ENCODE measurements at regions not wholly inside any gene's neighbourhood (a gene's known extent, or its start where the extent isn't known, plus 50 kb on each side); places are given as distances from the start of the nearest gene placed in this dataset.

DNA sequence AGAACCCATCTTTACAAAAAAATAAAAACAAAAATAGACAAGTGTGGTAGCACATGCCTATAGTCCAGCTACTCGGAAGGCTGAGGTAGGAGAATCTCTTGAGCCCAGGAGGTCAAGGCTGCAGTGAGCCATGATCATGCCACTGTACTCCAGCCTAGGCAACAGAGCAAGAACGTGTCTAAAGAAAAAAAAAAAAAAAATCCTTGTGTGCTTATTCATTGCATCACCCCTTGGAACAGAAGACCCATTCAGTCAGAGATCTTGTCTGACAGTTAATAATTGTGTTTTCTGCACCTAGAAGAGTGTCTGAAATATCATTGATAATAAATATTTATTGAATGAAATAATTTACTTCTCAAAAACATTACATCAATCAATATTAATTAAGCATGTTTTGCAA is 97.4 kb upstream of the TBL1X start (continued):
- TF ChIP-seq, protein P1, sequence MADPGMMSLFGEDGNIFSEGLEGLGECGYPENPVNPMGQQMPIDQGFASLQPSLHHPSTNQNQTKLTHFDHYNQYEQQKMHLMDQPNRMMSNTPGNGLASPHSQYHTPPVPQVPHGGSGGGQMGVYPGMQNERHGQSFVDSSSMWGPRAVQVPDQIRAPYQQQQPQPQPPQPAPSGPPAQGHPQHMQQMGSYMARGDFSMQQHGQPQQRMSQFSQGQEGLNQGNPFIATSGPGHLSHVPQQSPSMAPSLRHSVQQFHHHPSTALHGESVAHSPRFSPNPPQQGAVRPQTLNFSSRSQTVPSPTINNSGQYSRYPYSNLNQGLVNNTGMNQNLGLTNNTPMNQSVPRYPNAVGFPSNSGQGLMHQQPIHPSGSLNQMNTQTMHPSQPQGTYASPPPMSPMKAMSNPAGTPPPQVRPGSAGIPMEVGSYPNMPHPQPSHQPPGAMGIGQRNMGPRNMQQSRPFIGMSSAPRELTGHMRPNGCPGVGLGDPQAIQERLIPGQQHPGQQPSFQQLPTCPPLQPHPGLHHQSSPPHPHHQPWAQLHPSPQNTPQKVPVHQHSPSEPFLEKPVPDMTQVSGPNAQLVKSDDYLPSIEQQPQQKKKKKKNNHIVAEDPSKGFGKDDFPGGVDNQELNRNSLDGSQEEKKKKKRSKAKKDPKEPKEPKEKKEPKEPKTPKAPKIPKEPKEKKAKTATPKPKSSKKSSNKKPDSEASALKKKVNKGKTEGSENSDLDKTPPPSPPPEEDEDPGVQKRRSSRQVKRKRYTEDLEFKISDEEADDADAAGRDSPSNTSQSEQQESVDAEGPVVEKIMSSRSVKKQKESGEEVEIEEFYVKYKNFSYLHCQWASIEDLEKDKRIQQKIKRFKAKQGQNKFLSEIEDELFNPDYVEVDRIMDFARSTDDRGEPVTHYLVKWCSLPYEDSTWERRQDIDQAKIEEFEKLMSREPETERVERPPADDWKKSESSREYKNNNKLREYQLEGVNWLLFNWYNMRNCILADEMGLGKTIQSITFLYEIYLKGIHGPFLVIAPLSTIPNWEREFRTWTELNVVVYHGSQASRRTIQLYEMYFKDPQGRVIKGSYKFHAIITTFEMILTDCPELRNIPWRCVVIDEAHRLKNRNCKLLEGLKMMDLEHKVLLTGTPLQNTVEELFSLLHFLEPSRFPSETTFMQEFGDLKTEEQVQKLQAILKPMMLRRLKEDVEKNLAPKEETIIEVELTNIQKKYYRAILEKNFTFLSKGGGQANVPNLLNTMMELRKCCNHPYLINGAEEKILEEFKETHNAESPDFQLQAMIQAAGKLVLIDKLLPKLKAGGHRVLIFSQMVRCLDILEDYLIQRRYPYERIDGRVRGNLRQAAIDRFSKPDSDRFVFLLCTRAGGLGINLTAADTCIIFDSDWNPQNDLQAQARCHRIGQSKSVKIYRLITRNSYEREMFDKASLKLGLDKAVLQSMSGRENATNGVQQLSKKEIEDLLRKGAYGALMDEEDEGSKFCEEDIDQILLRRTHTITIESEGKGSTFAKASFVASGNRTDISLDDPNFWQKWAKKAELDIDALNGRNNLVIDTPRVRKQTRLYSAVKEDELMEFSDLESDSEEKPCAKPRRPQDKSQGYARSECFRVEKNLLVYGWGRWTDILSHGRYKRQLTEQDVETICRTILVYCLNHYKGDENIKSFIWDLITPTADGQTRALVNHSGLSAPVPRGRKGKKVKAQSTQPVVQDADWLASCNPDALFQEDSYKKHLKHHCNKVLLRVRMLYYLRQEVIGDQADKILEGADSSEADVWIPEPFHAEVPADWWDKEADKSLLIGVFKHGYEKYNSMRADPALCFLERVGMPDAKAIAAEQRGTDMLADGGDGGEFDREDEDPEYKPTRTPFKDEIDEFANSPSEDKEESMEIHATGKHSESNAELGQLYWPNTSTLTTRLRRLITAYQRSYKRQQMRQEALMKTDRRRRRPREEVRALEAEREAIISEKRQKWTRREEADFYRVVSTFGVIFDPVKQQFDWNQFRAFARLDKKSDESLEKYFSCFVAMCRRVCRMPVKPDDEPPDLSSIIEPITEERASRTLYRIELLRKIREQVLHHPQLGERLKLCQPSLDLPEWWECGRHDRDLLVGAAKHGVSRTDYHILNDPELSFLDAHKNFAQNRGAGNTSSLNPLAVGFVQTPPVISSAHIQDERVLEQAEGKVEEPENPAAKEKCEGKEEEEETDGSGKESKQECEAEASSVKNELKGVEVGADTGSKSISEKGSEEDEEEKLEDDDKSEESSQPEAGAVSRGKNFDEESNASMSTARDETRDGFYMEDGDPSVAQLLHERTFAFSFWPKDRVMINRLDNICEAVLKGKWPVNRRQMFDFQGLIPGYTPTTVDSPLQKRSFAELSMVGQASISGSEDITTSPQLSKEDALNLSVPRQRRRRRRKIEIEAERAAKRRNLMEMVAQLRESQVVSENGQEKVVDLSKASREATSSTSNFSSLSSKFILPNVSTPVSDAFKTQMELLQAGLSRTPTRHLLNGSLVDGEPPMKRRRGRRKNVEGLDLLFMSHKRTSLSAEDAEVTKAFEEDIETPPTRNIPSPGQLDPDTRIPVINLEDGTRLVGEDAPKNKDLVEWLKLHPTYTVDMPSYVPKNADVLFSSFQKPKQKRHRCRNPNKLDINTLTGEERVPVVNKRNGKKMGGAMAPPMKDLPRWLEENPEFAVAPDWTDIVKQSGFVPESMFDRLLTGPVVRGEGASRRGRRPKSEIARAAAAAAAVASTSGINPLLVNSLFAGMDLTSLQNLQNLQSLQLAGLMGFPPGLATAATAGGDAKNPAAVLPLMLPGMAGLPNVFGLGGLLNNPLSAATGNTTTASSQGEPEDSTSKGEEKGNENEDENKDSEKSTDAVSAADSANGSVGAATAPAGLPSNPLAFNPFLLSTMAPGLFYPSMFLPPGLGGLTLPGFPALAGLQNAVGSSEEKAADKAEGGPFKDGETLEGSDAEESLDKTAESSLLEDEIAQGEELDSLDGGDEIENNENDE (IDR thresholded peaks at IDR 0.05; ENCODE audit: insufficient replicate concordance, low read length) = no peak
- TF ChIP-seq KDM1A (IDR thresholded peaks at IDR 0.05; ENCODE audit: borderline replicate concordance, low read length) (no peak), BRCA1 (IDR thresholded peaks at IDR 0.05; ENCODE audit: low read depth, low read length) (no peak), SIRT6 (IDR thresholded peaks at IDR 0.05; ENCODE audit: low read length) (no peak), SAP30 (IDR thresholded peaks at IDR 0.05; ENCODE audit: insufficient read depth, insufficient replicate concordance, low read length) (no peak), TAF1 (IDR thresholded peaks at IDR 0.05; ENCODE audit: low read depth, low read length) (no peak)
- TF ChIP-seq, protein P2, sequence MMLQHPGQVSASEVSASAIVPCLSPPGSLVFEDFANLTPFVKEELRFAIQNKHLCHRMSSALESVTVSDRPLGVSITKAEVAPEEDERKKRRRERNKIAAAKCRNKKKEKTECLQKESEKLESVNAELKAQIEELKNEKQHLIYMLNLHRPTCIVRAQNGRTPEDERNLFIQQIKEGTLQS (IDR thresholded peaks at IDR 0.05; ENCODE audit: insufficient read depth, low read depth, low read length) = no peak
